Parathyroid adenoma (tissue), 2 donors: ENCODE measurements at regions not wholly inside any gene's neighbourhood (a gene's known extent, or its start where the extent isn't known, plus 50 kb on each side); places are given as distances from the start of the nearest gene placed in this dataset.
A peak's percentile ranks its signal among the peaks of the same experiment; 100 is the strongest.

Source experiments
- H2AFZ ChIP-seq: fragments of 300-600 bp; sonication (generic); one replicate; pipeline ENCODE4 v1.7.0; 2017; ENCODE audit warnings: antibody characterized with exemption, mild to moderate bottlenecking
- H3K27ac ChIP-seq: fragments of 300-600 bp; sonication (generic); one replicate; pipeline ENCODE4 v1.7.0; 2017
- H3K27me3 ChIP-seq: fragments of 300-600 bp; sonication (generic); one replicate; pipeline ENCODE4 v1.7.0; 2017; ENCODE audit warnings: low read length; ENCODE audit not compliant: control insufficient read depth, insufficient read depth
- H3K36me3 ChIP-seq: fragments of 300-600 bp; sonication (generic); one replicate; pipeline ENCODE4 v1.7.0; 2017; ENCODE audit warnings: low read length; ENCODE audit not compliant: control insufficient read depth, insufficient read depth
- H3K4me1 ChIP-seq: fragments of 300-600 bp; sonication (generic); one replicate; pipeline ENCODE4 v1.7.0; 2017; ENCODE audit warnings: control low read depth
- H3K4me2 ChIP-seq: fragments of 300-600 bp; sonication (generic); one replicate; pipeline ENCODE4 v1.7.0; 2017; ENCODE audit warnings: low read length
- H3K4me3 ChIP-seq: fragments of 300-600 bp; sonication (generic); one replicate; pipeline ENCODE4 v1.7.0; 2017; ENCODE audit warnings: low read depth, low read length
- H3K79me2 ChIP-seq: fragments of 300-600 bp; sonication (generic); one replicate; pipeline ENCODE4 v1.7.0; 2017; ENCODE audit warnings: control low read depth
- H3K9ac ChIP-seq: fragments of 300-600 bp; sonication (generic); one replicate; pipeline ENCODE4 v1.7.0; 2017; ENCODE audit warnings: mild to moderate bottlenecking
- H3K9me3 ChIP-seq: fragments of 300-600 bp; sonication (generic); one replicate; pipeline ENCODE4 v1.7.0; 2017; ENCODE audit warnings: low read length; ENCODE audit not compliant: control insufficient read depth
- TF ChIP-seq, protein P1 (sequence below): fragments of 300-600 bp; sonication (generic); IDR thresholded peaks from one replicate; pipeline ENCODE4 v1.7.0; 2017; ENCODE audit warnings: antibody characterized with exemption, mild to moderate bottlenecking
- donor health status: primary hyperparathyroidism.

DNA sequence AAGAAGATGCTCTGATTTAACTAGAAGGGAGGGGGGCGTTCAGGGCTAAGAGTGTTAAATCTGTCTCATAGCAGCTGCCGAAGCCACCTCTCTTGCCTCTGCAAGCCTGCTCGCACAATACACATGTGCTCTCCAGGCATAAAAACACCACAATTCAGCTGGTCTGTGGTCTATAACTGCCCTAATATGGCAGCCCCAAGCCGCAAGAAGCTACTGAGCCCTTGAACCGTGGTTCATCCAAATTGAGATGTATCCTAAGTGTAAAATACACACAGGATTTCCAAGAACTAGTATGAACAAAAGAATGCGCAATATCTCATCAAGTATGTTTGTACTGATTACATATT lies 70.8 kb upstream of the FGFR2 start:
- H3K27ac ChIP-seq: peak overlapping the region; percentile 58

DNA sequence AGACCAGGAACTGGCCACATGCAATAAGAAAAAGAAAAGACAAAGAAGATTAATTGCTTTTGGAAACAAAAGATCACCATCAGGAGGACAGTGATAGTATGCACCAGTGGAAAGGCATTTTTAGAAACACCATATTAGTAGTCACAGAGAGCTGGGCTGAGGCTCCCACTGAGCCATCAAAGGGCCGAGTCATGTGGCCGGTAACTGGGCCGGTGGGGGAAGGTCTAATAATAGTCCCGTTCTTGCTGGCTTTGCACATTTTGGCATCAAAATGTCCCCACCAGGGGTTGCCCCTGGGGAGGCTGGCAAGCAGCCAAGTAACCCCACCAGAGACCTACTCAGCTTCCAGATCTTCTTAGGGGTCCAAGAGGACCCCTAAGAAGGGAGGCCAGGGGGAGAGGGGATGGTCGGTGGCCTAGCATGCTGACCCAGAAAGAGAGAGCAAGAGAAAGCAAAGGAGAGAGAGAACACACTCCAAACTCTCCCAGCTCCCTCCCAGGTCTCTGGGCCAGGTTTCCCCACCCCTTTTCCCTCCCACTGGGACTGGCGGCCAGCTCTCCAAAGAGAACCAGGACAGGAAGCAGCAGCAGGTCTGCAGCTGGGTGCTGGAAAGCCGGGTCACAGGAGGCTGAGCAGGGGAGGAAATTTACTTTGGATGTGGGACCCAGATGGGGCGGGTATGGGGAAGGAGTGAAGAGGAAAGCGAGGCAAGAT lies 70.2 kb upstream of the FGFR2 start:
- H2AFZ ChIP-seq: peak overlapping the region; percentile 77
- H3K4me1 ChIP-seq: peaks cover 18% of the 10 kb centered on the region
- H3K9me3 ChIP-seq: no peaks in the 10 kb centered on the region
- peak overlapping the region; percentile 11 for H3K4me3 ChIP-seq
- H3K9ac ChIP-seq: no peak overlapping the region
- TF ChIP-seq, protein P1, sequence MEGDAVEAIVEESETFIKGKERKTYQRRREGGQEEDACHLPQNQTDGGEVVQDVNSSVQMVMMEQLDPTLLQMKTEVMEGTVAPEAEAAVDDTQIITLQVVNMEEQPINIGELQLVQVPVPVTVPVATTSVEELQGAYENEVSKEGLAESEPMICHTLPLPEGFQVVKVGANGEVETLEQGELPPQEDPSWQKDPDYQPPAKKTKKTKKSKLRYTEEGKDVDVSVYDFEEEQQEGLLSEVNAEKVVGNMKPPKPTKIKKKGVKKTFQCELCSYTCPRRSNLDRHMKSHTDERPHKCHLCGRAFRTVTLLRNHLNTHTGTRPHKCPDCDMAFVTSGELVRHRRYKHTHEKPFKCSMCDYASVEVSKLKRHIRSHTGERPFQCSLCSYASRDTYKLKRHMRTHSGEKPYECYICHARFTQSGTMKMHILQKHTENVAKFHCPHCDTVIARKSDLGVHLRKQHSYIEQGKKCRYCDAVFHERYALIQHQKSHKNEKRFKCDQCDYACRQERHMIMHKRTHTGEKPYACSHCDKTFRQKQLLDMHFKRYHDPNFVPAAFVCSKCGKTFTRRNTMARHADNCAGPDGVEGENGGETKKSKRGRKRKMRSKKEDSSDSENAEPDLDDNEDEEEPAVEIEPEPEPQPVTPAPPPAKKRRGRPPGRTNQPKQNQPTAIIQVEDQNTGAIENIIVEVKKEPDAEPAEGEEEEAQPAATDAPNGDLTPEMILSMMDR: no peak
- H3K79me2 ChIP-seq: no peaks in the 10 kb centered on the region
- H3K27me3 ChIP-seq: no peaks in the 10 kb centered on the region
- H3K36me3 ChIP-seq: no peaks in the 10 kb centered on the region
- peak overlapping the region; percentile 58 for H3K27ac ChIP-seq
- H3K4me2 ChIP-seq: peak overlapping the region; percentile 54

More for the DNA sequence above, 70.8 kb upstream of the FGFR2 start:
- Histone ChIP-seq H3K9ac (no peak overlapping the region), H2AFZ (peak overlapping the region; percentile 77), H3K27me3 (no peaks in the 10 kb centered on the region), H3K4me3 (no peak overlapping the region), H3K4me1 (peaks cover 15% of the 10 kb centered on the region), H3K79me2 (no peaks in the 10 kb centered on the region), H3K9me3 (no peaks in the 10 kb centered on the region), H3K4me2 (peak overlapping the region; percentile 54), H3K36me3 (no peaks in the 10 kb centered on the region)
- TF ChIP-seq, protein P1: no peak

DNA sequence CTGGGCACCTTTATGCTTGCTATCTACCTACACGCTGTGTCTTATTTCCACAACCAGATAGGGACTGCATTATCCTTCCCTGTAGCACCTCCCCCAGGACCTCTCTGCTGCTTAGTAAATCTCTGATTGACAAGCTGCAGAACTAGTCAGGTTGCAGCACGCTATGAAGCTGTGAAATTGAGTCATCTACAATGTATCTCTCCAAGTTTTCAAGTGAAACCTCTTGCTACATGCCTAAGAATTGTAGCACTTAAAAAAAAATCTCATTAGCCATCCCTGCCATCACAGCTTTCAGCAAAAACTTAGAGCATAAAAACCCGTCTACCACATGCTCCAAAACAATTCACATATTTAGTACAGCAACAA lies 69.7 kb upstream of the FGFR2 start:
- H3K27ac ChIP-seq: peak overlapping the region; percentile 58
- peak overlapping the region; percentile 77 for H2AFZ ChIP-seq
- no peak overlapping the region for H3K4me3 ChIP-seq
- H3K36me3 ChIP-seq: no peaks in the 10 kb centered on the region
- no peaks in the 10 kb centered on the region for H3K27me3 ChIP-seq
- TF ChIP-seq, protein P1: no peak
- no peaks in the 10 kb centered on the region for H3K9me3 ChIP-seq
- no peak overlapping the region for H3K9ac ChIP-seq
- peaks cover 19% of the 10 kb centered on the region for H3K4me1 ChIP-seq
- no peaks in the 10 kb centered on the region for H3K79me2 ChIP-seq
- H3K4me2 ChIP-seq: peak overlapping the region; percentile 54

DNA sequence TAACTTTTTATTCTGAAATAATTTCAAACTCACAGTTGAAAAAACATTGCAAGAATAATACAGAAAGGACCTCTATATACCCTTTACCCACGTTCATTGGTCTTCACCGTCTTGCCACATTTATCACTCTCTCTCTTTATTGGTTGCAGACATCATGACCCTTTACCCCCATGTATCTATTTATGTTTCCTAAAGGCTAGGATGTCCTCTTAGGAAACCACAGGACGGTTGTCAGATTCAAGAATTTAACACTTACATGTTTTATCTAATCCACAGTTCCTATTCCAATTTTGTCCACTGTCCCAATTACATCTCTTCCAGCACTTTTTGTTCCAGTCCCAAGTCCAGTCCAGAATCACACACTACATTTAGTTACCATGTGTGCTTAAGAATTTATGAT lies 67.6 kb upstream of the FGFR2 start:
- Histone ChIP-seq H3K4me1 (peaks cover 19% of the 10 kb centered on the region), H2AFZ (no peak overlapping the region), H3K79me2 (no peaks in the 10 kb centered on the region), H3K4me2 (no peak overlapping the region), H3K27ac (no peak overlapping the region), H3K9me3 (no peaks in the 10 kb centered on the region), H3K27me3 (no peaks in the 10 kb centered on the region), H3K36me3 (no peaks in the 10 kb centered on the region), H3K4me3 (no peak overlapping the region), H3K9ac (no peak overlapping the region)
- TF ChIP-seq, protein P1: no peak

DNA sequence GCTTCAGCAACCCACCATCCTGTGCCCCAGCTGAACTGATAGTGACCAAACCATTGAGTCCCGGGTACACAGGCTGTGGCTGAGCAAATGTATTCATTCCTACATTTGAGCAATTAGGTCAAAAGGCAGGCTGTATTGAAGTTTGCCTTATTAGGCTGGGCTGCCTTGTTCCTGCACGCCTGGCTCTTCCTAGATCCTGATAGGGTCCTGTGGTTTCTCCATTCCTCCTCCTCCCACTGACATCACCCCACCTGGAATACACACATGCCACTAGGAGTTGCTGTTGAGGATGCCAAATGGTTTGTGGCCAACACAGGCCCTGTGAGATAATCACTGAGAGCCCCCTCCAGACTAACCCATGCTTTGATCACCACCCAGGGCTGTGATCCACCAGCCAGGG lies 66.4 kb upstream of the FGFR2 start:
- Histone ChIP-seq H3K27ac (no peak overlapping the region), H3K9me3 (no peaks in the 10 kb centered on the region), H3K4me2 (no peak overlapping the region), H3K79me2 (no peaks in the 10 kb centered on the region), H3K27me3 (no peaks in the 10 kb centered on the region), H3K9ac (no peak overlapping the region), H3K36me3 (no peaks in the 10 kb centered on the region), H2AFZ (no peak overlapping the region), H3K4me3 (no peak overlapping the region), H3K4me1 (peaks cover 19% of the 10 kb centered on the region)
- TF ChIP-seq, protein P1: no peak
